Immature natural killer cell (primary cell): ENCODE measurements at regions not wholly inside any gene's neighbourhood (a gene's known extent, or its start where the extent isn't known, plus 50 kb on each side); places are given as distances from the start of the nearest gene placed in this dataset.
"Not testable (repeated sequence)": the region's sequence is repeated elsewhere in the genome, so short reads cannot be mapped to it uniquely, and the experiment has no call there.

Experiments
- DNase-seq, 3 donors: peaks; one replicate each; pipeline ENCODE4 v3.0.0; 2022; ENCODE audit warnings: mixed read lengths in 1 of 3
- H3K27ac Mint-ChIP-seq, 6 donors: one replicate each; pipeline ENCODE4 v1.8.0; 2020; ENCODE audit warnings: mixed read lengths in 6 of 6, mild to moderate bottlenecking in 5 of 6, inconsistent platforms in 4 of 6, moderate library complexity in 3 of 6
- H3K27me3 Mint-ChIP-seq, 3 donors: one replicate each; pipeline ENCODE4 v1.8.0; 2020 to 2021; ENCODE audit warnings: low read depth in 3 of 3, mild to moderate bottlenecking in 3 of 3, mixed read lengths in 3 of 3, moderate library complexity in 3 of 3, inconsistent platforms in 1 of 3
- H3K36me3 Mint-ChIP-seq, 3 donors: one replicate each; pipeline ENCODE4 v1.8.0; 2020; ENCODE audit warnings: mixed read lengths in 3 of 3, inconsistent platforms in 2 of 3, mild to moderate bottlenecking in 2 of 3
- H3K4me1 Mint-ChIP-seq, 2 donors: one replicate each; pipeline ENCODE4 v1.8.0; 2020; ENCODE audit warnings: inconsistent platforms in 2 of 2, mild to moderate bottlenecking in 2 of 2, mixed read lengths in 2 of 2, moderate library complexity in 1 of 2
- H3K4me3 Mint-ChIP-seq, 5 donors: one replicate each; pipeline ENCODE4 v1.8.0; 2020; ENCODE audit warnings: mild to moderate bottlenecking in 5 of 5, mixed read lengths in 5 of 5, inconsistent platforms in 3 of 5, moderate library complexity in 3 of 5
- H3K9me3 Mint-ChIP-seq, 6 donors: one replicate each; pipeline ENCODE4 v1.8.0; 2020; ENCODE audit warnings: mild to moderate bottlenecking in 6 of 6, mixed read lengths in 6 of 6, inconsistent platforms in 4 of 6, moderate library complexity in 3 of 6

DNA sequence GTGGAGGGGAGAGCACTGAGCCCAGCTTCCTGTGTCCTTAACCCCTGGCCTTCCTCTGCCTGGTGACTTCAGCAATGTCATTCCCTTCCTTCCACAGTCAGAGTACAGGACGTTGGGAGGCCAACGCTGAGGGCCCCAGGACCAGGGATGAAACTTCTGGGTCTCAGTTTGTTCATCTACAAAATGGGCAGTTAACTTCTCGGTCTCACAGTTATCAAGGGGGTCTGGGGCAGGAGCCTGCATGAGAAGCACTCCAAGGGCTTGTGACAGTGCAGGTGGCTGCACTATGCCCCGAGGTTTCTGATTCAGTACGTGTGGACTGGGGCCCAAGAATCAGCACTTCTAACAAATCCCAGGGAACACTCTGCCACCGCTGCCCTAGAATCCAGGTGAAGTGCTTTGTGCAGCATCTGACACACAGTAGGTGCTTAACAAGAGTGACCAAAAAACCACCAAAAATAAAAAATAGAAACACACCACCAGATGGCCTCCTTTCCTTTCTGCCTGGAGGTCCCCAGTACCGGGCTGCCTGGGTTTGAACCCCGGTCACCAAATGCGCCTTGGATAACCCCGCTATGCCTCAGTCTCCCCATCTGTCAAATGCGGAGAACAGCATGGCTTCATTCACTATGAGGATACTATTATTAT is 80.4 kb downstream of the RFLNA start:
- H3K27me3 Mint-ChIP-seq, result peaks cover 0 to 2% (median 2%) of the 10 kb centered on the region in 3 donors
- no peak for DNase-seq
- H3K9me3 Mint-ChIP-seq, result no peaks in the 10 kb centered on the region
- H3K27ac Mint-ChIP-seq, result peak overlapping the region in 2 of 6 donors; percentile 61
- no peaks in the 10 kb centered on the region for H3K4me1 Mint-ChIP-seq
- peaks cover 0 to 14% (median 3%) of the 10 kb centered on the region in 3 donors for H3K36me3 Mint-ChIP-seq
- H3K4me3 Mint-ChIP-seq, result no peak overlapping the region

GRCh38 chr12:124374567-124374966 is 79.7 kb downstream of the RFLNA start:
- H3K4me1 Mint-ChIP-seq, result no peaks in the 10 kb centered on the region
- peaks cover 0 to 14% (median under 1%) of the 10 kb centered on the region in 3 donors for H3K36me3 Mint-ChIP-seq
- H3K4me3 Mint-ChIP-seq, result no peak overlapping the region
- no peak overlapping the region for H3K27ac Mint-ChIP-seq
- no peaks in the 10 kb centered on the region for H3K9me3 Mint-ChIP-seq
- H3K27me3 Mint-ChIP-seq, result peaks cover 0 to 2% (median 0%) of the 10 kb centered on the region in 3 donors
- no peak for DNase-seq

- no peaks in the 10 kb centered on the region for H3K4me1 Mint-ChIP-seq
- no peak for DNase-seq
- peaks cover 0 to 2% (median 0%) of the 10 kb centered on the region in 3 donors for H3K27me3 Mint-ChIP-seq
- no peaks in the 10 kb centered on the region for H3K9me3 Mint-ChIP-seq
- peaks cover 0 to 14% (median 0%) of the 10 kb centered on the region in 3 donors for H3K36me3 Mint-ChIP-seq
- H3K4me3 Mint-ChIP-seq, result no peak overlapping the region
- no peak overlapping the region for H3K27ac Mint-ChIP-seq
Measured at GRCh38 chr12:124374147-124374546, 79.3 kb downstream of the RFLNA start.

DNA sequence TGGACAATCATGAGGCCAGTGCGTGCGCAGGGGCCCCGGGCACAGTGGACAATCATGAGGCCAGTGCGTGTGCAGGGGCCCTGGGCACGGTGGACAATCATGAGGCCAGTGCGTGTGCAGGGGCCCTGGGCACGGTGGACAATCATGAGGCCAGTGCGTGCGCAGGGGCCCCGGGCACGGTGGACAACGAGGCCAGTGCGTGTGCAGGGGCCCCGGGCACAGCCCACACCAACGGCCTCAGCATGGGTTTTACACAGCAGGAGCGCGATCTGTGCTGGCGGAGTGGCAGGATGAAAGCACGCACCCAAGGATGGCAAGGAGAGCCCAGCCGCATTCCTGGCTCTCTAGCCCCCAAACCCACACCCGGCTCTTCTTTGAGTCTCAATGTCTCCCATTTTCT is 78.8 kb downstream of the RFLNA start:
- H3K4me1 Mint-ChIP-seq, H3K27ac Mint-ChIP-seq, H3K9me3 Mint-ChIP-seq, DNase-seq, H3K27me3 Mint-ChIP-seq, H3K4me3 Mint-ChIP-seq: not testable (repeated sequence)
- H3K36me3 Mint-ChIP-seq, result peaks cover 0 to 11% (median 0%) of the 10 kb centered on the region in 3 donors

DNA sequence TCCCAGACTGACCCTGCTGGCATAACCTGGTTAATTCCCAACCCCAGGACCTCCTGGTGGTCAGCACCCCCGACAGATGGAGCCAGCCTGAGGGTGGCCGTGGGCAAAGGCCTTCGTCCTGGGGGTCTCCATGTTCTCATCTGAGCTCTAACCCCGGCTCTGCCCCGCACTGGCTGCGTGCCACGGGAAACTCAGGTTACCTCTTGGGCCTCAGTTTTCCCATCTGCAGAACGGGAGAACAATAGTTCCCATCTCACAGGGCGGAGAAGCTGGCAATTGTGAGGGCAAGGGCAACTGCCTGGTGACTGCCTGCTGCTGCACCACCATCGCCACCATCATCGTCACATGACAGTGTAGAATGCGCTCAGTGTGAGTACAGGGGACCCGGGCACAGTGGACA is 77.9 kb downstream of the RFLNA start:
- Mint-ChIP-seq H3K4me3 (no peak overlapping the region), H3K36me3 (peaks cover 0 to 6% (median 0%) of the 10 kb centered on the region in 3 donors), H3K27me3 (no peaks in the 10 kb centered on the region), H3K4me1 (no peaks in the 10 kb centered on the region), H3K9me3 (no peaks in the 10 kb centered on the region), H3K27ac (no peak overlapping the region)
- DNase-seq, result no peak

DNA sequence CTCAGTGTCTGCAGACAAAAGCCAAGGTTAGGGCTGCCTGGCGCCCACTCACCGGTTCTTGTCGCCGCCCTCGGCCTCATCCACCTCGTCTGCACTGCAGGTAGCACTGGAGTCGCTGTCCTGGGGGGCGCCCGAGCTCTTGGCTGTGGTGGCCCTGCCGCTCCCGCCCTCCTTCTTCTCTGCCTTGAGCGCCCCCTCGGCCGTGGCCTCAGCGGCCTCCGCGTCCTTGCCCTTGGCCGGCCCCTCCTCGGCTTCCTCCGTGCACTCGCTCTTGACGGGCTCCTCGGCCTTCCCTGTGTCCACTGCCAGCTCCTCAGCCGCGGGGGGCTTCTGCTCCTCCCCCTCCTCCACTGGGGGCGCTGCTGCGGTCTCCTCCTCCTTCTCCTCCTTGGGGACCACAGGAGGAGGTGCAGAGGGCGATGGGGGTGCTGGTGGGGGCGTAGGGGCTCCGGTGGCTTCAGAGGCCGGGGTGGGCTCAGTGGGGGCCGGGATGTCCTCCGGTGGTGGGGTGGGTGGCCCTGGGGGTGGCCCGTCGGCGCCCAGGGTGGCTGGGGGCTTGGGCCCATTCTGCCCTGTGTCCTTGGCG is 77.2 kb downstream of the RFLNA start:
- Mint-ChIP-seq H3K9me3 (no peaks in the 10 kb centered on the region), H3K27ac (no peak overlapping the region)
- DNase-seq, result no peak

GRCh38 chr12:124371366-124371765 is 76.5 kb downstream of the RFLNA start:
- Mint-ChIP-seq H3K4me1 (no peaks in the 10 kb centered on the region), H3K27me3 (no peaks in the 10 kb centered on the region), H3K27ac (no peak overlapping the region), H3K4me3 (no peak overlapping the region), H3K9me3 (no peaks in the 10 kb centered on the region), H3K36me3 (no peaks in the 10 kb centered on the region)
- DNase-seq, result no peak

More for the DNA sequence above, 77.2 kb downstream of the RFLNA start:
- no peaks in the 10 kb centered on the region for H3K4me1 Mint-ChIP-seq
- H3K36me3 Mint-ChIP-seq, result peaks cover 0 to 1% (median 0%) of the 10 kb centered on the region in 3 donors
- no peaks in the 10 kb centered on the region for H3K27me3 Mint-ChIP-seq
- no peak overlapping the region for H3K4me3 Mint-ChIP-seq

DNA sequence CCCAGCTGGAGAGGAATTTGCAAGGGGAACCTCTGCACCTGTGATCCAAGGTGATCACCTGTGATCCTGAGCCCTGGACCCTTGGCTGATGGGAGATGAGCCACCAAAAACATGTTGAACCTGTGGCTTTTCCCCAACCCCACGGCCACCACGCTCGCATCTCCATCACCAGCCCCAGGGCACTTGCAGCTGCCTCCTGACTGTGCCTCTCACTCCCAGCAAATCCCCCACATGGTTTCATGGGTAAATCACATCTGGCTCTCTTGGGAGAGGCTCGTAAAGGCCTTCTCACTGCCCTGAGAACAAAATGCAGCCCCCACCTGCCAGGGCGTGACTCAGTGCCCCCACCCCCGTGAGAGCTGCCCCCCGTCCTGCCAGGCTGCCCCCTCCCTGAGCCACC is 76.0 kb downstream of the RFLNA start:
- no peaks in the 10 kb centered on the region for H3K36me3 Mint-ChIP-seq
- H3K27me3 Mint-ChIP-seq, result no peaks in the 10 kb centered on the region
- no peak for DNase-seq
- no peak overlapping the region for H3K27ac Mint-ChIP-seq
- H3K4me1 Mint-ChIP-seq, result peaks cover 0 to 2% of the 10 kb centered on the region in 2 donors
- H3K4me3 Mint-ChIP-seq, result no peak overlapping the region
- H3K9me3 Mint-ChIP-seq, result no peaks in the 10 kb centered on the region

DNA sequence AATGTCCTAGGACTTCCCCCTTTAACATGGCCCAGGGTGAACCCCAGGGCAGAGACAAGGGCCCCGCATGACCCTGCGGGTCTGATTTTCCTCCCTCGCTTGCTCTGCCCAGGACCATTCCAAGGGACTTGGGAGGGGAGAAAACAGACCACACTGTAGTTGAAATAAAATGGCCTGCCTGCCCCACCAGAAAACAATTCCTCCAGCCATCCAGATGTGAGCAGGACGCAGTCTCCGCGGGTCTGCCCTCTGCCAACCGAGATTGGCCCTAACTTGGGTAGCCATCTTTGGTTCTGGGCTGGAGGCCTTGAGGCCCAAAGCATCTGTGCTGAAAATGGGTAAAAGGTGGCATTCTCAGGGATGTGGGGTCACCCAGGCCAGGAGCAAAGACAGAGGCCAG is 75.5 kb downstream of the RFLNA start:
- no peak for DNase-seq
- Mint-ChIP-seq H3K4me3 (no peak overlapping the region), H3K4me1 (peaks cover 0 to 3% of the 10 kb centered on the region in 2 donors), H3K27me3 (no peaks in the 10 kb centered on the region), H3K27ac (no peak overlapping the region), H3K36me3 (no peaks in the 10 kb centered on the region), H3K9me3 (no peaks in the 10 kb centered on the region)

DNA sequence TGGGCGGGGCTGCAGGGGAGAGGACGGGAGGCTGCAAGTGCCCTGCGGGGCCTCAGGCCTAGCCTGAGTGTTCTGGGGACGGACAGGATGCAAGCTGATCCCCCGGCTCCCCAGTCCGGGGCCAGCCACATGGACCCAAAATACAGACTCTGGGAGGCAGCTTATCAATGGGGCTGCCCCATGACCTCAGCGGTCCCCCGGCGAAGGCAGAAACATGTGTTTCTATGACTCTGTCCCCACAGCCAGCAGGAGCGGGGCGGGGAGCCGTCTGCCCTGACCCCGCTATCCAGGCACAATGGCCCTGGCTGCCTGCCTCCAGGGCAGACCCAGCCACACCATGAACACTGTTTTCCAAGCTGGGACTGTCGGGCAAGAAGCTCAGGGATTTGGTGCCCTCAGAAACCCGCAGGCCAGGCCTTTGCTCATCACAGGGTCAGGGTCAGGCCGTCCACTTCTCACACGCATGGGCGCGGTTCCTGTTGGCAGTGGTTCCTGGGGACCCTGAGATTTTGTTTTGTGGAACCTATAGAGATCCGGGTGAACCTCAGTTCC is 75.0 kb downstream of the RFLNA start:
- Mint-ChIP-seq H3K27ac (no peak overlapping the region), H3K4me1 (peaks cover 0 to 3% of the 10 kb centered on the region in 2 donors), H3K9me3 (no peaks in the 10 kb centered on the region), H3K27me3 (peaks cover 0 to under 1% (median 0%) of the 10 kb centered on the region in 3 donors), H3K4me3 (no peak overlapping the region), H3K36me3 (no peaks in the 10 kb centered on the region)
- no peak for DNase-seq

DNA sequence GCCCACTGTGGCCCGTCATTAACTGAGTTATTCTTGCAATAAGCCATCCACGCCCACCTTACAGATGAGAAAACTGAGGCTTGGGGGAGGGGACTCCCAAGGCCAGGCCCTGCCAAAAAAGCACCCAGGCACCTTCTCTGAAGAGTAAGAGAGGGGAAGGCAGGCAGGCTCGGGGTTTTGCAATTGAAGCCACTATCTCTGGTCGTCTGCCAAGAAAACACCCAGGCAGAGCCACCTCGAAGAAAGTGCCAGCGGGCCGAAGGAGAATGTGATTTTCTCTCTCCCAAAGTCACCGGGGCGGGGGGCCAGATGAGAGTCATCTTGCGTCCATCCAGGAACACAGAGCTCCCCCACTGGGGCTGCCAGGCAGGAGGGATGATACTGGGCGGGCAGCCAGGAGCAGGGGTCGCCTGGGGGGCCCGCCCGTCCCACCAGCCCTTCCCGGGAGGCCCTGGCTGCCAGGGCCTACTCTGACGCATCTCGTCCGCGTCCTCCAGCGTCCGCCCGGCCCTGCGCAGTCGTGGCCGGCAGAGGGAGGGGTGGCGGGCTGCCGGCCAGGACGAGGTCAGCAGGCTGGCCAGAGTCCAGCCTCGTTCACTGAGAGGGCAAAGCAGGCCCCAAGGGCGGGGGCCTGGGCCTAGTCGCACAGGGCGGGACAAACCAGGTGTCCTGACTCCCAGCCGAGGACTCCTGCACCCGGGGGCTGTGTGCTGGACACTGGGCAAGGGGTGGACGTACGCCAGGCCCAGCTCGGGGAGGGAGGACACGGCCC is 74.3 kb downstream of the RFLNA start:
- H3K36me3 Mint-ChIP-seq, result no peaks in the 10 kb centered on the region
- H3K9me3 Mint-ChIP-seq, result no peaks in the 10 kb centered on the region
- no peak for DNase-seq
- H3K4me1 Mint-ChIP-seq, result peaks cover 0 to 3% of the 10 kb centered on the region in 2 donors
- peaks cover 0 to 2% (median 0%) of the 10 kb centered on the region in 3 donors for H3K27me3 Mint-ChIP-seq
- H3K27ac Mint-ChIP-seq, result no peak overlapping the region
- no peak overlapping the region for H3K4me3 Mint-ChIP-seq

- peaks cover 0 to 3% of the 10 kb centered on the region in 2 donors for H3K4me1 Mint-ChIP-seq
- H3K9me3 Mint-ChIP-seq, result no peaks in the 10 kb centered on the region
- H3K4me3 Mint-ChIP-seq, result no peak overlapping the region
- H3K27me3 Mint-ChIP-seq, result peaks cover 0 to 2% (median 0%) of the 10 kb centered on the region in 3 donors
- DNase-seq, result no peak
- peak overlapping the region in 1 of 6 donors; percentile 45 for H3K27ac Mint-ChIP-seq
- H3K36me3 Mint-ChIP-seq, result no peaks in the 10 kb centered on the region
Measured at GRCh38 chr12:124368421-124369032, 73.6 kb downstream of the RFLNA start.

DNA sequence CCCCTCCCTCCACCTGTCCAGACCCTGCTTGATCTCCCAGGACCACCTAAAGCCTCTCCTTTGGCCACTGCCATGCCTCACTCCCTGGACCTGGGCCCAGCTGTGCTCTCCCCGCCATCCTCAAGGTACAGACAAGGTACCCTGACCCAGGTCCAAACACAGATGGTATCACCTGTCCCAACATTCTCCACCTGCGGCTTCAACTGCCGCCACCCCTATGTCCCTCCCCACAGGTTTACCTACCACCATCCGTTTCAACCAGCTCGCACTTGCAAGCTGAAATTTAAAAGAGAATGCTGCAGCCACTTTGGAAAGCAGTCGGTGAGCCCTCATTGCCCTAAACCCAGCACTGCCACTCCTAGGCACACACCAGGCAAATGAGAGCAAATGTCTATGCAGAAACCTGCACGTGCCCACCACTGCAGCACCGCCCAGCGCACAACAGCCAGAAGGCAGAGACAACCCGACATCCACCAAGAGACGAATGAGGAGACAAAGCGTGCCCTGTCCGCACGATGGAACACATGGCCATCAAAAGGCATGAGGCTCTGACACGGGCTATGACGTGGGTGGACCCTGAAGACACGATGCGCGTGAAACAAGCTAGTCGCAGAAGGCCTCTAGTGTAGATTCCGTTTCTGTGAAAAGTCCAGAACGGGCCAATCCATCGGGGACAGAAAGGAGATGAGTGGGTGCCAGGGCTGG is 71.0 kb downstream of the RFLNA start:
- Mint-ChIP-seq H3K9me3 (no peaks in the 10 kb centered on the region), H3K36me3 (no peaks in the 10 kb centered on the region), H3K27ac (peak overlapping the region in 2 of 6 donors; percentile 8 to 24), H3K4me3 (no peak overlapping the region), H3K4me1 (peaks cover 0 to 3% of the 10 kb centered on the region in 2 donors), H3K27me3 (peaks cover 0 to 2% (median 0%) of the 10 kb centered on the region in 3 donors)
- DNase-seq, result no peak
